ENCODE measurements at regions not wholly inside any gene's neighbourhood (a gene's known extent, or its start where the extent isn't known, plus 50 kb on each side); places are given as distances from the start of the nearest gene placed in this dataset.

DNA sequence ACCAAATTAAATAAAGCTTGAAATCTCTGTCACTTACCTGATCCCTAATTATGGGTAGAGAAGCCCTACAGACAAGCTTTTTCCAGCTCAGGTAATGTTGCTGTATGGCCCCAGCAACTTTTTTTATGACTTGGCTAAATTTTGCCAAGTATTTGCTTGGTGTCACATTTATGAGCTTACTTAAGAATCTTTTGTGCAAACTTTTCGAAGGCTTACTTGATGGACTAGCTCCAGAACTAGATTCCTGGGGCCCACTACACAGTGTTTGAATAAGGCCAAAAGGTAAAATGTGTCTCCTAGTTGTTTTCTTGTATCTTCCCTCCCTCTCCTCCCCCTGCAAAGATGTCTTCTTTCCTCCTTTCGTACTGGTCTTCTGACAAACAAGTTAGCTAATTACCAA lies 257.9 kb downstream of the OSR1 start:
- peaks cover 0 to 2% (median 0%) of the 10 kb centered on the region in 3 donors for H3K27me3 Mint-ChIP-seq (ENCODE audit: low read depth in 3 of 3)
- Histone ChIP-seq H3K27ac (ENCODE audit: low read depth in 1 of 2, low read length in 2 of 2) (no peak overlapping the region), H4K20me1 (ENCODE audit: insufficient read depth, low read length) (no peaks in the 10 kb centered on the region), H2AFZ (ENCODE audit: insufficient read depth, low read depth, low read length, poor library complexity, severe bottlenecking) (no peak overlapping the region), H3K4me1 (ENCODE audit: control insufficient read depth in 1 of 2, insufficient read depth in 2 of 2, low read length in 2 of 2) (no peaks in the 10 kb centered on the region), H3K79me2 (ENCODE audit: insufficient read depth, low read length) (no peaks in the 10 kb centered on the region), H3K4me2 (replicated peaks; ENCODE audit: extremely low read depth, low read length, poor library complexity, severe bottlenecking) (no peak overlapping the region), H3K9ac (ENCODE audit: insufficient read depth, low read length, poor library complexity, severe bottlenecking) (no peak overlapping the region), H3K27me3 (ENCODE audit: control insufficient read depth in 2 of 2, insufficient read depth in 2 of 2, low read length in 2 of 2) (no peaks in the 10 kb centered on the region), H3K4me3 (replicated peaks in 1 of 3; ENCODE audit: low read depth in 2 of 3, low read length in 3 of 3) (no peak overlapping the region), H3K9me3 (replicated peaks in 1 of 2; ENCODE audit: control insufficient read depth in 1 of 2, insufficient read depth in 1 of 2, low read length in 2 of 2) (no peaks in the 10 kb centered on the region), H3K36me3 (replicated peaks in 1 of 2; ENCODE audit: control insufficient read depth in 1 of 2, insufficient read depth in 2 of 2, low read length in 2 of 2) (no peaks in the 10 kb centered on the region)
- no peak overlapping the region for H3K27ac Mint-ChIP-seq
- no CpG with 5 or more reads among the region's 2 CpGs for WGBS (ENCODE audit: insufficient coverage)
- TF ChIP-seq, protein P1, sequence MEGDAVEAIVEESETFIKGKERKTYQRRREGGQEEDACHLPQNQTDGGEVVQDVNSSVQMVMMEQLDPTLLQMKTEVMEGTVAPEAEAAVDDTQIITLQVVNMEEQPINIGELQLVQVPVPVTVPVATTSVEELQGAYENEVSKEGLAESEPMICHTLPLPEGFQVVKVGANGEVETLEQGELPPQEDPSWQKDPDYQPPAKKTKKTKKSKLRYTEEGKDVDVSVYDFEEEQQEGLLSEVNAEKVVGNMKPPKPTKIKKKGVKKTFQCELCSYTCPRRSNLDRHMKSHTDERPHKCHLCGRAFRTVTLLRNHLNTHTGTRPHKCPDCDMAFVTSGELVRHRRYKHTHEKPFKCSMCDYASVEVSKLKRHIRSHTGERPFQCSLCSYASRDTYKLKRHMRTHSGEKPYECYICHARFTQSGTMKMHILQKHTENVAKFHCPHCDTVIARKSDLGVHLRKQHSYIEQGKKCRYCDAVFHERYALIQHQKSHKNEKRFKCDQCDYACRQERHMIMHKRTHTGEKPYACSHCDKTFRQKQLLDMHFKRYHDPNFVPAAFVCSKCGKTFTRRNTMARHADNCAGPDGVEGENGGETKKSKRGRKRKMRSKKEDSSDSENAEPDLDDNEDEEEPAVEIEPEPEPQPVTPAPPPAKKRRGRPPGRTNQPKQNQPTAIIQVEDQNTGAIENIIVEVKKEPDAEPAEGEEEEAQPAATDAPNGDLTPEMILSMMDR (IDR thresholded peaks at IDR 0.05), result no peak
- no peak for DNase-seq
- no peak overlapping the region for H3K4me3 Mint-ChIP-seq
- H3K4me1 Mint-ChIP-seq, result no peaks in the 10 kb centered on the region
- intact Hi-C loops (cut with micrococcal nuclease), result no loop called here
- peaks cover 0 to 7% (median 4%) of the 10 kb centered on the region in 7 donors for H3K9me3 Mint-ChIP-seq
- H3K36me3 Mint-ChIP-seq, result no peaks in the 10 kb centered on the region

DNA sequence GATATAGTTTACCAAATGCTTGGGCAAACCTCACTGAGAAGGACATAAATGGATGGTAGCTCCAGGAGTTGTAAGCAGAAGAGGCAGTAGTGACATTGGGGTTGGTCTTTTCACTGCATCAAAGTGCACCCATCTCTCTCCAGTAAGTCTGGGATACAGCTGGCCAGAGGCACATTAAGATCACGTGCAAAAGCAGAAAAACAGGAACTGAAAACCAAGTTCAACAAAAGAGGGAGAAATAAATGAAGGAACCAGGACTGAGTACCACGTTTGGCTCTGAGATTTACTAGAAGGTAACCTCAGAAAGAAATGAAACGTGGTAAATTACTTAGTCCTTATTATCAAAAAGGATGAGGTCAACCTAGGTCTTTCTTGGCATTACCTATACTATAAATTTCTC lies 259.2 kb downstream of the OSR1 start:
- no peak overlapping the region for H3K27ac ChIP-seq (ENCODE audit: low read depth in 1 of 2, low read length in 2 of 2)
- DNase-seq, result no peak
- no peak overlapping the region for H3K27ac Mint-ChIP-seq
- no peaks in the 10 kb centered on the region for H3K36me3 Mint-ChIP-seq
- H3K27me3 ChIP-seq (ENCODE audit: control insufficient read depth in 2 of 2, insufficient read depth in 2 of 2, low read length in 2 of 2), result no peaks in the 10 kb centered on the region
- no peaks in the 10 kb centered on the region for H4K20me1 ChIP-seq (ENCODE audit: insufficient read depth, low read length)
- H3K4me1 ChIP-seq (ENCODE audit: control insufficient read depth in 1 of 2, insufficient read depth in 2 of 2, low read length in 2 of 2), result no peaks in the 10 kb centered on the region
- peaks cover 0 to 2% (median 0%) of the 10 kb centered on the region in 3 donors for H3K27me3 Mint-ChIP-seq (ENCODE audit: low read depth in 3 of 3)
- H3K4me3 ChIP-seq (replicated peaks in 1 of 3; ENCODE audit: low read depth in 2 of 3, low read length in 3 of 3), result no peak overlapping the region
- H3K4me2 ChIP-seq (replicated peaks; ENCODE audit: extremely low read depth, low read length, poor library complexity, severe bottlenecking), result no peak overlapping the region
- peaks cover 0 to 5% (median 2%) of the 10 kb centered on the region in 7 donors for H3K9me3 Mint-ChIP-seq
- 0% methylated on average over 1 of the region's 3 CpGs for WGBS (ENCODE audit: insufficient coverage)
- TF ChIP-seq, protein P1 (IDR thresholded peaks at IDR 0.05), result no peak
- no peaks in the 10 kb centered on the region for H3K9me3 ChIP-seq (replicated peaks in 1 of 2; ENCODE audit: control insufficient read depth in 1 of 2, insufficient read depth in 1 of 2, low read length in 2 of 2)
- H2AFZ ChIP-seq (ENCODE audit: insufficient read depth, low read depth, low read length, poor library complexity, severe bottlenecking), result no peak overlapping the region
- no peaks in the 10 kb centered on the region for H3K4me1 Mint-ChIP-seq
- no peak overlapping the region for H3K9ac ChIP-seq (ENCODE audit: insufficient read depth, low read length, poor library complexity, severe bottlenecking)
- no peaks in the 10 kb centered on the region for H3K79me2 ChIP-seq (ENCODE audit: insufficient read depth, low read length)
- no peak overlapping the region for H3K4me3 Mint-ChIP-seq
- H3K36me3 ChIP-seq (replicated peaks in 1 of 2; ENCODE audit: control insufficient read depth in 1 of 2, insufficient read depth in 2 of 2, low read length in 2 of 2), result no peaks in the 10 kb centered on the region
- intact Hi-C loops (cut with micrococcal nuclease), result no loop called here

All from CD14-positive monocyte (primary cell).